ENCODE measurements at regions not wholly inside any gene's neighbourhood (a gene's known extent, or its start where the extent isn't known, plus 50 kb on each side); places are given as distances from the start of the nearest gene placed in this dataset.

DNA sequence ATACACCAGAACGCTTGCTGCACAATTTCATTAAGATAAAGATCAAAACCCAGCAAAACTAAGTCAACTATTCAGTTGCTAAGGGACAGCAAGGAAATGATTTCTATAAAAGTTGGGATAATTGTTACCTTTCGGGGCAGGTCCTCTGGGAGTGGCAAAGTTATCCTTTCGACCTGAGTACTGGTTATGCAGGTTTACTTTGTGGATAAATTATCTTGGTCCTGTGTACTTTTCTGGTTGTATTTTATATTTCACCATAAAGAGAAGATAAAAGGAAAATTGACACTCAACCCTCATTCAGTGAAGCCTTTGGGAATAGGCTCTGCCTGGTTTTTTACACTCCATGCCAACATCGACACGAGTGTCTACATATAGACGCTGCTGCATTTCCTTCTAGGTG is 146.5 kb downstream of the SYK start:
- TF ChIP-seq, protein P1, sequence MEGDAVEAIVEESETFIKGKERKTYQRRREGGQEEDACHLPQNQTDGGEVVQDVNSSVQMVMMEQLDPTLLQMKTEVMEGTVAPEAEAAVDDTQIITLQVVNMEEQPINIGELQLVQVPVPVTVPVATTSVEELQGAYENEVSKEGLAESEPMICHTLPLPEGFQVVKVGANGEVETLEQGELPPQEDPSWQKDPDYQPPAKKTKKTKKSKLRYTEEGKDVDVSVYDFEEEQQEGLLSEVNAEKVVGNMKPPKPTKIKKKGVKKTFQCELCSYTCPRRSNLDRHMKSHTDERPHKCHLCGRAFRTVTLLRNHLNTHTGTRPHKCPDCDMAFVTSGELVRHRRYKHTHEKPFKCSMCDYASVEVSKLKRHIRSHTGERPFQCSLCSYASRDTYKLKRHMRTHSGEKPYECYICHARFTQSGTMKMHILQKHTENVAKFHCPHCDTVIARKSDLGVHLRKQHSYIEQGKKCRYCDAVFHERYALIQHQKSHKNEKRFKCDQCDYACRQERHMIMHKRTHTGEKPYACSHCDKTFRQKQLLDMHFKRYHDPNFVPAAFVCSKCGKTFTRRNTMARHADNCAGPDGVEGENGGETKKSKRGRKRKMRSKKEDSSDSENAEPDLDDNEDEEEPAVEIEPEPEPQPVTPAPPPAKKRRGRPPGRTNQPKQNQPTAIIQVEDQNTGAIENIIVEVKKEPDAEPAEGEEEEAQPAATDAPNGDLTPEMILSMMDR (IDR thresholded peaks at IDR 0.05) = no peak
- no peak for TF ChIP-seq POLR2A (IDR thresholded peaks at IDR 0.05)

Measured in esophagus squamous epithelium (tissue), 4 donors.